ENCODE measurements at regions not wholly inside any gene's neighbourhood (a gene's known extent, or its start where the extent isn't known, plus 50 kb on each side); places are given as distances from the start of the nearest gene placed in this dataset.
A peak's percentile ranks its signal among the peaks of the same experiment; 100 is the strongest.

DNA sequence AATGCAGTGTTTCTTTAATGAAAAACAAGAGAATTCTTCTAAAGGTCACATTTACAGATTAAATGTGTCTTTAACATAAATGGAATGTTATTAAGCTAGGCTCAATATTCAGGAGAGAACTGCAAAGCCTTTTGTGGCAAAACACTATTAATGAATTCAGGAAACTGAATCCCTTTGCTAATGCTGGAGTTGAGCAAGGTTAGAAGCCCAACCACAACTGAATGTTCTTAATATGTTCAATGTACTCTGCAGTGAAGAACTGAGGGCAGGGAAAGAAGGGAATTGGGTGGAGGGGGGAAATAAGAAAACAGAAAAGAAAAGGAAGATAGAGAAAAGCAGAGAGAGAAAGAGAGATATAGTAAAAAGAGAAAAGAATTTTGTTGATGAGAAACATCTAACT lies 276.7 kb upstream of the TMEM161B start:
- ATAC-seq (no peak), DNase-seq (ENCODE audit: low spot score) (no peak)

DNA sequence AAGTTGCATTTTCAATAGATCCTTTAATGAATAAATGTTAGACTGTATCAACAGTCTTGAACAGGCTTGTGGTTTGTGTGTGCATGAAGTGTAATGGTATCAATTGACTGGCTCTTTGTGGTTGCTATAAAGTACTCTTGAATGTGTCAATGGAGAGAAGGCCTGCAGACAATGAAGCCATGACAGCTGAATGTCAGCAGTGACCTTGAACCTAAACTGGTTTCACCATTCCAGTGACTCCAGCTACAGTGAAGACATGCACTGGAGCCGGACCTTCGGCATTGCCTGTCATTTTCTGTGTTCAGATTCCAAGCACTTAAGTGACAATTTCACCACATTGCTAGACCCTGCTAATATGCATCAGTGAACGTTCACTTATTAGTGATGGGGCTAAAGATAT lies 276.0 kb upstream of the TMEM161B start:
- no peak for ATAC-seq
- no peak for DNase-seq (ENCODE audit: low spot score)

DNA sequence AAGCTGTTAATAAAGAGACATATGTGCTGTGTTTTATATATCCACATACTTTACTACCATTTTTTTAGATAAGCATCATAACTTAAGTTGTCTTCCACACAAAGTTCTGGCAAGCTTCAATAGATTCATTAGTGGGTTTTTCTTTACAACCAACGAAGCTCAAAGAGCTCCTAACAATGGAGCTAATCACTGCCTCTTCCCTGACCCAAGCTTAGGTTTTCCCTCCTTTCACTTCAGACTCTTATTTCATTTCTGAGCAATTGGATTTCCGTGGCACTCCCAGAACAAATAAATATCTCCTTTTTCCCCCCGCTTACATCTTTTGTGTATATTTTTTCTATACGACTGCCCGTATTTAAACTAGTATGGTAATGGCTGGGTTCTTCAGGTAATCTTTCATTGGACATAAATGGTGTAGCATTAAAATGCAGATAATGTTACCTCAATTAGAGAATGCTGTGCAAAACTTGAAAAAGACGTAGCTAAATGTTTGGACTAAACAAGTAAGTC lies 275.5 kb upstream of the TMEM161B start:
- ATAC-seq (no peak), DNase-seq (ENCODE audit: low spot score) (no peak)

DNA sequence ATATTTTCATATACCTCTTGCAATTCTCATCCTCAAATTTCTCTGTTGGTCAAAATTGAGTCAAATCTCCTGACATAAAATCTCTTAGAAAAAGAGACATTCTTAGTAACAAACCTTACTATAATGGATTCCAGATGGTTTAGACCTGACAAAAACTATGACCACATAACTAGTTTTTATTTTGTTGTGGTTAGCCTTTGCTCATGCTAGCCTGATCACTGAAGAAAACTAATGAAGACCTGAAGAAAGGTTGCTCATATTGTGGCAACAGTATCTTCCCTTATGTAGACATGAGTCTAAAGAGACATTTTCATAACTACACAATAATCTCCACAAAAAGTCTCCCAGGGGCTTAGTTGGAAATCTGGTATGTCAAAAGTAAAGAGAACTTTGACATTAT lies 274.1 kb upstream of the TMEM161B start:
- DNase-seq (ENCODE audit: low spot score) (no peak), ATAC-seq (no peak)

GRCh38 chr5:88540471-88541115 lies 271.9 kb upstream of the TMEM161B start:
- no peak for ATAC-seq

GRCh38 chr5:88539693-88540365 lies 271.2 kb upstream of the TMEM161B start:
- DNase-seq (ENCODE audit: low spot score) (no peak), ATAC-seq (no peak)

More at GRCh38 chr5:88540471-88541115, 271.9 kb upstream of the TMEM161B start:
- DNase-seq (ENCODE audit: low spot score), result no peak

- no peak for DNase-seq (ENCODE audit: low spot score)
- no peak for ATAC-seq
Observed at GRCh38 chr5:88539026-88539425, 270.4 kb upstream of the TMEM161B start.

GRCh38 chr5:88536146-88536545 lies 267.5 kb upstream of the TMEM161B start:
- DNase-seq (ENCODE audit: low spot score) (no peak), ATAC-seq (no peak)

GRCh38 chr5:88524941-88525340 lies 256.3 kb upstream of the TMEM161B start:
- no peak for DNase-seq (ENCODE audit: low spot score)
- ATAC-seq, result no peak

DNA sequence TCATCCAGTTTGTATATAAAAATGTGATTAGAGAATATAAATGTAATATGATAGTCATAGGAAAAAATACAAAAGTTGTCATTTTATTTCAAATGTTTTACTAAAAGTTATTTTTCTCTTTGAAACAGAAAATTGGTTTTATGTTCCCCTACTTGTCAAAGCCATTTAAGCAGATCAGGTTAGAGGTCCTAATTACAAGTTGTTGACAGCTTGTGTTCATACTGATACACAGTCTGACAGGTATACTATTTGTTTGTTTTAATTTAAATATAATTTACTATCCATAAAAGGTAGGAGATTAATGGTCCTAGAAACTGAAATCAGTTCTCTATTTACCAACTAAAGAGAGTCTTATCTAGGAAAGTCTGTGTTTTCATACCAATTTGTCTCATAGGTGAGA lies 250.4 kb upstream of the TMEM161B start:
- ATAC-seq, result no peak
- no peak for DNase-seq (ENCODE audit: low spot score)

GRCh38 chr5:88518131-88519016 lies 249.7 kb upstream of the TMEM161B start:
- no peak for ATAC-seq
- DNase-seq (ENCODE audit: low spot score), result no peak

- DNase-seq (ENCODE audit: low spot score) (no peak), ATAC-seq (peak; percentile 77)
Observed at GRCh38 chr5:88515881-88516819, 247.5 kb upstream of the TMEM161B start.

- no peak for DNase-seq (ENCODE audit: low spot score)
- ATAC-seq, result no peak
Observed at GRCh38 chr5:88515068-88515467, 246.4 kb upstream of the TMEM161B start.

DNA sequence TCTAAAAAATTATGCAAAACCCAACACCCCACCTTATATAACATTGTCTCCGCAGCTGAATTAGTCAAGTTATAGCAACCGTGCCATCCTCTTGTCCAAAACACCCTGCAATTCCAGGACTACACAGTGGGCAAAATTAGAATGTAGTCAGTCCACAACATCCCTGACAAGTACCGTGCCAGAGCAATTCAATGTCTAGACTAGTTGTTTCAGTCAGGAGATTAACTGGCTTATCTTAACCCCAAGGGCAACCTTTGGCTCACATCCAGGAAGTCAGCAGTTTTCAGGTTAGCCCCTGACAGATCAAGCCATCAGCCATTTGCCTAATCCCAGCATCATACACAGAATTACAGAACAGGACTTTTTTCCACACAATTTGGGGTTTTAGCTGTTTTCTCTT lies 240.8 kb upstream of the TMEM161B start:
- no peak for ATAC-seq
- DNase-seq (ENCODE audit: low spot score), result no peak

DNA sequence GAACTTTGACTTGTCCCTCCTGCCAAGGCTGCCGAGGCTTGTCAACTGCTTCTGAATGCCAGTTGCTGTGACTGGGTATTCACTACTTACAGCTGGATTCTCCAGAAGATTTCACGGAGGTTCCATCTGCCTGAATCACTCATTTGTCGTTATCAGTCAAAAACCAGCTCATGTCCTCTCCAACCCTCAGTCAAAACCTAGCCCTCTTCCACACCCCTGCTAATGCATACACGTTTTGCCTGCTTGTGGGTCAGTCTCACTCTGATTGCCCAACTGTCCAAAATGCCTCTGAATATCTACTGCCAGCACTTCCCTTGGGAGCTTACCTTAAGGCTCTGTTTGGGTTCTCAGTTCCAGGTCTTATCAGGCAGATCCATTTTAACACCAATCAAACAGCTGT lies 238.6 kb upstream of the TMEM161B start:
- ATAC-seq (no peak), DNase-seq (ENCODE audit: low spot score) (no peak)

GRCh38 chr5:88503406-88503805 lies 234.8 kb upstream of the TMEM161B start:
- ATAC-seq (no peak), DNase-seq (ENCODE audit: low spot score) (no peak)

DNA sequence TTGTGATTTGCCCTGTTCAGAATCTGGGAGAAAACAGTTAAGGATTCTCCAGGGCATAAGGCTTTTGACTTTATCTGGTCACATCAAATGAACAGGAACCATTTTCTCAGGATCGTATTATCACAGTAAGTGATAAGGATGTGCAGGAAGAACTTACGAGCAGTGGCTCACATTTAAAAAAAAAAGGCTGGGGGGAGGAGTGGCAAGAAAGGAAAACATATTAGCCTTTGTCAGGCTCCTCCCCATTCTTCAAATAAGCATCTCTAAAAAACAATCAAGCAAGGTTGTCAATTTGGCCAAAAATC lies 234.3 kb upstream of the TMEM161B start:
- DNase-seq (ENCODE audit: low spot score), result no peak
- peak; percentile 25 for ATAC-seq

DNA sequence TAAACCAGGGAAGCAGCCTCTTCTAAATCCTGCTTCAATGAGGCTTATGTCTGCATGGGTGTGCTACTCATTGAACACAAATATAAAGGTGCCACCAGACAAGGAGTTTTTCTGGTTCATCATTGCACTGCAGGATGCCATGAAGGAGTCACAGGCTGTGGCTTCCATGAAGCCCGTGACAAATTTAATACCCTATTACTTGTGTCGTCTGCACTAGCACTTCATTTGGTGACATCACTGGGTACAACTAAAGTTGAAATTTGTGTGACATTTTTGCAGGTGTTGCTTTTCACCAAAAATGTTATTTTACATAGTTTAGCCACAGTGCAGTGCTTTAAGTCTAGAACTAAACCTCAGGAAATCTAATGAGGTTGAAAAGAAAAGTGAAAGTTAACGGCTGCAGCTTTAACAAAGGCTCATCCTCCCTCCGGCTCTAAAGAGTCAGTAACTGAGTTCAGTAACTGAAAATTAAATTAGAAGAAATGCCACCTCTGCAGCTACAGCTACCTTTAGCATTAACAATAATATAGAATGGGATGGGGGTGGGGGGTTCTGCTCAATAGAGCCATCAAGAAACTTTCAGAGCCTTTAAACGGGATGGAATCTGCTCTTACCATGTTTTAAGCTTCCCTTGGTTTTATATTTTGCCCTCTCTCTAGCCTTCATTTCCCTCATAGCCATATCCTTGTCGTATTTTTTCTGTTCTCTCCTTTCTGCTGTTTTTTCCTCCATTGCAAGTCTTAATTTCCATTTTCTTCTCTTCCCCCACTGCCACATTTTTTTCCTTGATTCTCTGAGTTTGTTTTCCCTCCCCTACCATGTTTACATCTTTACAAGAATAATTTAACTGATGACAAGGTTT lies 233.8 kb upstream of the TMEM161B start:
- DNase-seq (ENCODE audit: low spot score) (no peak), ATAC-seq (peak; percentile 91)

- ATAC-seq (no peak), DNase-seq (ENCODE audit: low spot score) (no peak)
Observed at GRCh38 chr5:88495810-88496209, 227.2 kb upstream of the TMEM161B start.

DNA sequence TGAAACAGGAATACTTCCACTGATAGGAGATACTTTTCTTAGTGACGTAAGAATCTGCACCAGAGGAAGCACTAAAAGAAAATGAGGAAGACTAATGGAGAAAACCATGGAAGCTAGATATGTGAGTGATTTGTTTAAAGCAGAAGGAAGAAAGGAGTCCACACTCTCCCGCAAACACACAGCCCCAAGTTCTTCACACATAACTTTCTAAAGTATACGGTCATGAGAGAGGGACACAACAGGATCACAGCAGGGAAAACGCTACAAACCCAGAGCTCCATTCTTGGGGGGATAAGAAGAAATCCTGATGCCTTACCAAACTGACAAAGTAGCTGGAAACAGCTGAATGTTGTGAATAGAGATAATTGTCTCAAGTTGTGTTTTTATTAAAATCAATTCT lies 222.2 kb upstream of the TMEM161B start:
- DNase-seq (ENCODE audit: low spot score) (no peak), ATAC-seq (no peak)

Data from left lobe of liver (tissue), 2 donors.